ENCODE measurements at regions not wholly inside any gene's neighbourhood (a gene's known extent, or its start where the extent isn't known, plus 50 kb on each side); places are given as distances from the start of the nearest gene placed in this dataset.
A peak's percentile ranks its signal among the peaks of the same experiment; 100 is the strongest.

DNA sequence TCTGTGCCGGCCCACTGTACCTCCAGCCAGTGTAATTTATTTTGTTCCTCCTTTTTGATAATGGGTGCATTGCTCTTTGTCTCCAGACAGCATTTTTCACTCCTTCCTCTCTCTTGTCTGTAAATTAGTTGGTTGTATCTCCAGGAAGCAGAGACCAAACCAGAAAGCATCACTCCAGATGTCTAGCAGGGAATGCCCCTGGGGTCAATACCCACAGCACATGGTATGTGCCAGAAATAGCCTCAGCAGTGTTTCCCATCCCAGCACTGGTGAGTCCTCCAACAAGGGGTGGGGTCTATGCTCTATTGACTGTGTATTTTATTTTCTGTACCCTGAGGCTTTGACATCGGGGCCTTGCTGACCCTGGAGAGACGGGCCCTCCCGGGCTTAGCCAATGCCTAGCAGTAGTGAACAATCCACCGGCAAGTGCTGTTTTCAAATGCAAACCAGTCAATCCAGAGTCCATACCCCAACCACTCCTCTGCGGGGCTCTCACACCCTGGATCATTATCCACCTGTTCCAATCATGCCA lies 50.2 kb upstream of the FZD10 start:
- H2AFZ ChIP-seq (ENCODE audit: low read depth) = no peak overlapping the region
- no peaks in the 10 kb centered on the region for H3K9me2 ChIP-seq
- no peak overlapping the region for H3K4me2 ChIP-seq
- H3K27me3 ChIP-seq (ENCODE audit: insufficient read depth) = no peaks in the 10 kb centered on the region
- no peaks in the 10 kb centered on the region for H4K20me1 ChIP-seq (ENCODE audit: insufficient read depth)
- TF ChIP-seq, protein P1, sequence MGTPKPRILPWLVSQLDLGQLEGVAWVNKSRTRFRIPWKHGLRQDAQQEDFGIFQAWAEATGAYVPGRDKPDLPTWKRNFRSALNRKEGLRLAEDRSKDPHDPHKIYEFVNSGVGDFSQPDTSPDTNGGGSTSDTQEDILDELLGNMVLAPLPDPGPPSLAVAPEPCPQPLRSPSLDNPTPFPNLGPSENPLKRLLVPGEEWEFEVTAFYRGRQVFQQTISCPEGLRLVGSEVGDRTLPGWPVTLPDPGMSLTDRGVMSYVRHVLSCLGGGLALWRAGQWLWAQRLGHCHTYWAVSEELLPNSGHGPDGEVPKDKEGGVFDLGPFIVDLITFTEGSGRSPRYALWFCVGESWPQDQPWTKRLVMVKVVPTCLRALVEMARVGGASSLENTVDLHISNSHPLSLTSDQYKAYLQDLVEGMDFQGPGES (IDR thresholded peaks at IDR 0.05; ENCODE audit: low read depth, low read length) = no peak
- TF ChIP-seq RFX5 (IDR thresholded peaks at IDR 0.05; ENCODE audit: low read length) (no peak), GABPA (IDR thresholded peaks at IDR 0.05; ENCODE audit: low read depth) (no peak), MXI1 (IDR thresholded peaks at IDR 0.05; ENCODE audit: low read depth, low read length) (no peak), FOXM1 (IDR thresholded peaks at IDR 0.05; ENCODE audit: low read depth) (no peak), SMC3 (IDR thresholded peaks at IDR 0.05; ENCODE audit: low read depth, low read length) (no peak), USF2 (IDR thresholded peaks at IDR 0.05; ENCODE audit: borderline replicate concordance, low read depth, low read length) (no peak), MEF2A (IDR thresholded peaks at IDR 0.05; ENCODE audit: borderline replicate concordance, low read depth) (no peak)
- TF ChIP-seq, protein P2, sequence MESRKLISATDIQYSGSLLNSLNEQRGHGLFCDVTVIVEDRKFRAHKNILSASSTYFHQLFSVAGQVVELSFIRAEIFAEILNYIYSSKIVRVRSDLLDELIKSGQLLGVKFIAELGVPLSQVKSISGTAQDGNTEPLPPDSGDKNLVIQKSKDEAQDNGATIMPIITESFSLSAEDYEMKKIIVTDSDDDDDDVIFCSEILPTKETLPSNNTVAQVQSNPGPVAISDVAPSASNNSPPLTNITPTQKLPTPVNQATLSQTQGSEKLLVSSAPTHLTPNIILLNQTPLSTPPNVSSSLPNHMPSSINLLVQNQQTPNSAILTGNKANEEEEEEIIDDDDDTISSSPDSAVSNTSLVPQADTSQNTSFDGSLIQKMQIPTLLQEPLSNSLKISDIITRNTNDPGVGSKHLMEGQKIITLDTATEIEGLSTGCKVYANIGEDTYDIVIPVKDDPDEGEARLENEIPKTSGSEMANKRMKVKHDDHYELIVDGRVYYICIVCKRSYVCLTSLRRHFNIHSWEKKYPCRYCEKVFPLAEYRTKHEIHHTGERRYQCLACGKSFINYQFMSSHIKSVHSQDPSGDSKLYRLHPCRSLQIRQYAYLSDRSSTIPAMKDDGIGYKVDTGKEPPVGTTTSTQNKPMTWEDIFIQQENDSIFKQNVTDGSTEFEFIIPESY (IDR thresholded peaks at IDR 0.05; ENCODE audit: borderline replicate concordance, low read depth) = no peak
- TF ChIP-seq, protein P3, sequence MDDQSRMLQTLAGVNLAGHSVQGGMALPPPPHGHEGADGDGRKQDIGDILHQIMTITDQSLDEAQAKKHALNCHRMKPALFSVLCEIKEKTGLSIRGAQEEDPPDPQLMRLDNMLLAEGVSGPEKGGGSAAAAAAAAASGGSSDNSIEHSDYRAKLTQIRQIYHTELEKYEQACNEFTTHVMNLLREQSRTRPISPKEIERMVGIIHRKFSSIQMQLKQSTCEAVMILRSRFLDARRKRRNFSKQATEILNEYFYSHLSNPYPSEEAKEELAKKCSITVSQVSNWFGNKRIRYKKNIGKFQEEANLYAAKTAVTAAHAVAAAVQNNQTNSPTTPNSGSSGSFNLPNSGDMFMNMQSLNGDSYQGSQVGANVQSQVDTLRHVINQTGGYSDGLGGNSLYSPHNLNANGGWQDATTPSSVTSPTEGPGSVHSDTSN (IDR thresholded peaks at IDR 0.05) = no peak
- H3K9ac ChIP-seq = no peak overlapping the region
- H3K4me3 ChIP-seq (ENCODE audit: low read depth in 2 of 2, low read length in 1 of 2) = no peak overlapping the region
- no peak overlapping the region for H3K27ac ChIP-seq (ENCODE audit: low read depth in 2 of 2, low read length in 1 of 2)
- peaks cover 0 to 6% of the 10 kb centered on the region in 2 experiments; a peak in 1 of 4 replicates for H3K4me1 ChIP-seq (ENCODE audit: control insufficient read depth in 1 of 2, insufficient read depth in 2 of 2, low read depth in 1 of 2, low read length in 1 of 2)
- no peaks in the 10 kb centered on the region for H3K36me3 ChIP-seq (replicated peaks in 1 of 2; ENCODE audit: control insufficient read depth in 1 of 2, insufficient read depth in 2 of 2, low read length in 1 of 2)
- no peaks in the 10 kb centered on the region for H3K79me2 ChIP-seq (ENCODE audit: insufficient read depth)
- 31% methylated on average over 6 of the region's 6 CpGs for WGBS (ENCODE audit: low lambda C conversion rate)
- no peaks in the 10 kb centered on the region for H3K9me3 ChIP-seq
- H3F3A ChIP-seq (replicated peaks; ENCODE audit: insufficient read depth) = no peaks in the 10 kb centered on the region
- CTCF ChIA-PET = interaction anchor here (0.9 kb wide), 1 partner anchor 12 kb away, joined by 3 read pairs; no protein-coding TSS in a partner anchor
- peak; percentile 51 for DNase-seq
- POLR2A ChIA-PET = no interaction called here

Data from SK-N-SH (cell line).